Transverse colon (tissue), 4 donors: ENCODE measurements at regions not wholly inside any gene's neighbourhood (a gene's known extent, or its start where the extent isn't known, plus 50 kb on each side); places are given as distances from the start of the nearest gene placed in this dataset.

ENCODE experiments used
- DNase-seq: peaks from one replicate; pipeline ENCODE4 v3.0.0-alpha.2; 2019
- H3K27ac ChIP-seq, 4 donors: fragments of 200-600 bp; sonication (generic); 2 replicates each; pipeline ENCODE4 v1.5.1; 2016 to 2018; ENCODE audit warnings: inconsistent platforms in 4 of 4
- H3K27me3 ChIP-seq: fragments of 200-600 bp; sonication (generic); 2 replicates; pipeline ENCODE4 v1.5.1; 2017; ENCODE audit warnings: inconsistent platforms
- H3K36me3 ChIP-seq, 4 donors: fragments of 200-600 bp; sonication (generic); 2 replicates each; pipeline ENCODE4 v1.5.1; 2017 to 2019; ENCODE audit warnings: inconsistent platforms in 4 of 4
- H3K4me1 ChIP-seq, 4 donors: fragments of 200-600 bp; sonication (generic); 2 replicates each; pipeline ENCODE4 v1.5.1; 2017 to 2020; ENCODE audit warnings: inconsistent platforms in 4 of 4
- H3K4me3 ChIP-seq, 4 donors: fragments of 200-600 bp; sonication (generic); 1 replicate in 1 of 4; 2 replicates in 3 of 4; pipeline versions ENCODE4 v1.5.1 to v1.6.1; 2017 to 2019; ENCODE audit warnings: inconsistent platforms in 4 of 4
- H3K9me3 ChIP-seq, 2 donors: fragments of 200-600 bp; sonication (generic); 2 replicates each; pipeline ENCODE4 v1.5.1; 2017 to 2019; ENCODE audit warnings: inconsistent platforms in 2 of 2
- CTCF ChIP-seq, 5 experiments: fragments of 200-600 bp in 3 of 5; fragments of 450-650 bp in 2 of 5; sonication (generic) in 3 of 5; IDR thresholded peaks; 1 replicate in 2 of 5; 2 replicates in 3 of 5; pipeline ENCODE4 v1.5.1; 2016 to 2017; ENCODE audit warnings: antibody characterized with exemption in 5 of 5, inconsistent platforms in 3 of 5, mild to moderate bottlenecking in 2 of 5, moderate library complexity in 1 of 5
- EP300 ChIP-seq: sonication (generic); formaldehyde crosslinking; IDR thresholded peaks from one replicate; pipeline ENCODE4 v1.6.1; 2017; ENCODE audit warnings: antibody characterized with exemption, low read depth
- POLR2A ChIP-seq: fragments of 450-650 bp; IDR thresholded peaks from one replicate; pipeline ENCODE4 v1.6.1; 2016; ENCODE audit warnings: antibody characterized with exemption, mild to moderate bottlenecking, moderate library complexity
- POLR2AphosphoS5 ChIP-seq, 3 donors: sonication (generic); formaldehyde crosslinking; IDR thresholded peaks; one replicate each; pipeline ENCODE4 v1.6.1; 2016; ENCODE audit warnings: antibody characterized with exemption in 3 of 3
- WGBS, 2 donors: methylation state at CpG; one replicate each; pipeline ENCODE4 v1.1.5; 2018; ENCODE audit warnings: low coverage in 1 of 2; 5-methylcytosine and 5-hydroxymethylcytosine counted together
- in situ Hi-C, 4 donors: fragments of 200-750 bp; cut with MboI; loops; one replicate each; pipeline versions ENCODE4 v1.15.0 to v1.15.1; 2017; ENCODE audit warnings: low sequenced_read_pairs in 3 of 4, low pct_ligation_motif_present in 1 of 4, low pct_unique_long_range_greater_than_20kb in 1 of 4
- intact Hi-C: fragments of 100-400 bp; cut with DNase I; formaldehyde crosslinking; loops from one replicate; pipeline ENCODE4 v1.15.1; 2023; ENCODE audit warnings: low total_unique reads

DNA sequence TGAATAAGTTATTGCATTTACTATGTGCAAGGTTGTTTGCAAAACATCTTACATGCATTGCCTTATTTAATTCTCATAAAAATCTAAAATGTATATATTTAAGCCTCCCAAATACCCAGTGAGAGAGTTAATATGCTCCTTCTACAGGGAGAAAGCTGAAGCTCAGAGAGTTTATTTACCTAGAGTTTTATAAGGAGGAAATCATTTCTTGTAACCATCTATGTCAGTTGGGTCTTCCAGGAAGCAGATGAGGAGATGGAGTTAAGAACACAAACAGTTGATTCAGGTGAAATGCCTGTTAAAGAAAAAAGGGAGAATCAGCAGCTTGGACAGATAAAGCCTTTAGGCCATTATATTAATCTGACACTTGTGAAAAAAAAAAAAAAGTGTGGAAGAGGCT is 62.6 kb upstream of the DHX40 start:
- no peaks in the 10 kb centered on the region for H3K4me1 ChIP-seq
- intact Hi-C loops: no loop called here
- H3K27ac ChIP-seq: no peak overlapping the region
- no peaks in the 10 kb centered on the region for H3K36me3 ChIP-seq
- no peak for TF ChIP-seq EP300
- TF ChIP-seq CTCF (IDR thresholded peaks at IDR 0.05): no peak
- TF ChIP-seq POLR2AphosphoS5 (IDR thresholded peaks at IDR 0.05): no peak
- TF ChIP-seq POLR2A: no peak
- no peak overlapping the region for H3K4me3 ChIP-seq
- no peaks in the 10 kb centered on the region for H3K9me3 ChIP-seq
- DNase-seq: no peak
- no peaks in the 10 kb centered on the region for H3K27me3 ChIP-seq
- in situ Hi-C loops: no loop called here

- H3K27ac ChIP-seq: no peak overlapping the region
- H3K4me3 ChIP-seq: no peak overlapping the region
- H3K36me3 ChIP-seq: no peaks in the 10 kb centered on the region
- no peaks in the 10 kb centered on the region for H3K9me3 ChIP-seq
- DNase-seq: no peak
- in situ Hi-C loops: no loop called here
- H3K4me1 ChIP-seq: no peaks in the 10 kb centered on the region
- no peaks in the 10 kb centered on the region for H3K27me3 ChIP-seq
- 75 to 94% methylated on average over 2 to 3 of the region's 3 CpGs for WGBS, 2 donors
- TF ChIP-seq EP300: no peak
- TF ChIP-seq POLR2AphosphoS5 (IDR thresholded peaks at IDR 0.05): no peak
- no peak for TF ChIP-seq CTCF (IDR thresholded peaks at IDR 0.05)
- TF ChIP-seq POLR2A: no peak
- intact Hi-C loops: no loop called here
Measured at GRCh38 chr17:59503500-59503899, 61.9 kb upstream of the DHX40 start.

GRCh38 chr17:59504821-59505220 is 60.6 kb upstream of the DHX40 start:
- in situ Hi-C loops: no loop called here
- H3K4me3 ChIP-seq: no peak overlapping the region

DNA sequence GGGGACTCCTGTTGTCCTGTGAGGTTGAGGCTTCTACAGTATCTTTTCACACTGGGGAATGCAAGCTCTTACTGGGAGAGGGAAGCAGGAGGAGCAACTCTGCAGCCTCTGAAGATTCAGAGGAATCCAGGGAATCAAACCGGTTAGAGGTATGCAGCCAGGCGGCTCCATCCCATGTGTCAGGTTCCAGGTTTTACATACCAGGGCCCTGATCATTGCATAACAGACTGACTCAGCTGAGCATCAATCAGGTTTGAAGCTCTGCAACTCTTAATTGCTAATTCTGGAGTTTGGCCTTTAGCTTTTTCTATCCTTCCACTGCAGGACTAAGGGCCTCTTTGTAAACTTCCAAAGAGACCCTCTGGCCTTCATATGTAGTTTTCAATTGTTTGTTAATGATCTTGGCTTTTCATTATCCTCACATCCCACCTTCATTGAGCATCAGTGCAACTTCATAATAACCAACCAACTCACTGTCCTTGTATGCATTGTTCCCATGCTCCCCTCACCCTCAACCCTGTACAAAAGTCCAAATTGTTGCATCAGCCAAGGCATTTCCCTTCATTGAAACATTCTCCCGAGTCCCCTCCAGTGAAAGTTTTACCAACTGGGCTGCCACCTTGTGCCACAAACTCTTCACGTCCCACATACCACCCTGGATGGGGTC is 59.7 kb upstream of the DHX40 start:
- intact Hi-C loops (no loop called here), in situ Hi-C loops (no loop called here)
- Histone ChIP-seq H3K27me3 (no peaks in the 10 kb centered on the region), H3K36me3 (no peaks in the 10 kb centered on the region), H3K9me3 (no peaks in the 10 kb centered on the region), H3K4me3 (no peak overlapping the region), H3K27ac (no peak overlapping the region), H3K4me1 (no peaks in the 10 kb centered on the region)
- no peak for DNase-seq
- WGBS, 2 donors: 88 to 100% methylated on average over 2 to 4 of the region's 4 CpGs
- TF ChIP-seq CTCF (IDR thresholded peaks at IDR 0.05) (no peak), POLR2AphosphoS5 (IDR thresholded peaks at IDR 0.05) (no peak), POLR2A (no peak), EP300 (no peak)

More at GRCh38 chr17:59504821-59505220, 60.6 kb upstream of the DHX40 start:
- Histone ChIP-seq H3K36me3 (no peaks in the 10 kb centered on the region), H3K9me3 (no peaks in the 10 kb centered on the region), H3K27me3 (no peaks in the 10 kb centered on the region), H3K4me1 (no peaks in the 10 kb centered on the region), H3K27ac (no peak overlapping the region)
- TF ChIP-seq POLR2A (no peak), CTCF (IDR thresholded peaks at IDR 0.05) (no peak), EP300 (no peak), POLR2AphosphoS5 (IDR thresholded peaks at IDR 0.05) (no peak)
- 95% methylated on average over 4 of the region's 4 CpGs; no CpG with 5 or more reads in 1 of the 2 donors for WGBS, 2 donors
- no peak for DNase-seq
- intact Hi-C loops: no loop called here
